Rectal smooth muscle tissue (tissue), 1 donor: ENCODE measurements at regions not wholly inside any gene's neighbourhood (a gene's known extent, or its start where the extent isn't known, plus 50 kb on each side); places are given as distances from the start of the nearest gene placed in this dataset.
"Not testable (repeated sequence)": the region's sequence is repeated elsewhere in the genome, so short reads cannot be mapped to it uniquely, and the experiment has no call there.

ENCODE experiments used
- H3K27ac ChIP-seq: one replicate; pipeline ENCODE4 v1.7.0; 2013; ENCODE audit warnings: low read depth, low read length, inconsistent platforms
- H3K27me3 ChIP-seq: one replicate; pipeline ENCODE4 v1.7.0; 2013; ENCODE audit warnings: low read length; ENCODE audit not compliant: control insufficient read depth, insufficient read depth
- H3K36me3 ChIP-seq: one replicate; pipeline ENCODE4 v1.7.0; 2013; ENCODE audit warnings: low read length; ENCODE audit not compliant: control insufficient read depth, insufficient read depth
- H3K4me1 ChIP-seq: one replicate; pipeline ENCODE4 v1.7.0; 2013; ENCODE audit warnings: low read length; ENCODE audit not compliant: control insufficient read depth, insufficient read depth
- H3K4me3 ChIP-seq: one replicate; pipeline ENCODE4 v1.7.0; 2013; ENCODE audit warnings: low read length
- H3K9ac ChIP-seq: one replicate; pipeline ENCODE4 v1.7.0; 2013; ENCODE audit warnings: low read length

DNA sequence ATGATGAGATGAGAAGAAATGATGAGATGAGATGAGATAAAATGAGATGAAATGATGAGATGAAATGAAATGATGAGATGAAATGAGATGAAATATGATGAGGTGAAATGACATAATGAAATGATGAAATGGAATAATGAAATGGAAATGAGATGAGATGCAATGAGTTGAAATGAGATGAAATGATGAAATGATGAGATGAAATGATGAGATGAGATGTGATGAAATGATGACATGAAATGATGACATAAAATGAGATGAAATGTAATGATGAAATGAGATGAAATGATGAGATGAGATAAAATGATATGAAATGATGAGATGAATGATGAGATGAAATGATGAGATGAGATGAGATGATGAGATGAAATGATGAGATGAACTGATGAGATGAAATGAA lies 340.2 kb upstream of the PLGLB1 start:
- H3K27ac ChIP-seq, H3K27me3 ChIP-seq, H3K4me1 ChIP-seq, H3K36me3 ChIP-seq, H3K4me3 ChIP-seq, H3K9ac ChIP-seq: not testable (repeated sequence)

DNA sequence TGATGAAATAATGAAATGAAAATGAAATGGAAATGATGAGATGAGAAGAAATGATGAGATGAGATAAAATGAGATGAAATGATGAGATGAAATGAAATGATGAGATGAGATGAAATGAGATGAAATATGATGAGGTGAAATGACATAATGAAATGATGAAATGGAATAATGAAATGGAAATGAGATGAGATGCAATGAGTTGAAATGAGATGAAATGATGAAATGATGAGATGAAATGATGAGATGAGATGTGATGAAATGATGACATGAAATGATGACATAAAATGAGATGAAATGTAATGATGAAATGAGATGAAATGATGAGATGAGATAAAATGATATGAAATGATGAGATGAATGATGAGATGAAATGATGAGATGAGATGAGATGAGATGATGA lies 342.7 kb upstream of the PLGLB1 start:
- H3K4me3 ChIP-seq, H3K27ac ChIP-seq, H3K9ac ChIP-seq, H3K27me3 ChIP-seq, H3K36me3 ChIP-seq, H3K4me1 ChIP-seq: not testable (repeated sequence)

DNA sequence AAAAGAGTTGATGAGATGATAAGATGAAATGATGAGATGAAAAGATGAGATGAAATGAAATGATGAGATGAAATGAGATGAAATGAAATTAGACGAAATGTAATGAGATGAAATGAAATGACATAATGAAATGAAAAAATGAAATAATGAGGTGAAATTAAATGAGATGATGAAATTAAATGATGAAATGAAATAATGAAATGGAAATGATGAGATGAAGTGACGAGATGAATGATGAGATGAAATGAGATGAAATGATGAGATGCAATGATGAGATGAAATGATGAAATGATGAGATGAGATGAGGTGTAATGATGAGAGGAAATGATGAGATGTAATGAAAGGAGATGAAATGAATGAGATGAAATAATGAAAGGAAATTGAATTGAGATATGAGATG lies 343.4 kb upstream of the PLGLB1 start:
- H3K36me3 ChIP-seq, H3K27ac ChIP-seq, H3K9ac ChIP-seq, H3K4me3 ChIP-seq, H3K27me3 ChIP-seq, H3K4me1 ChIP-seq: not testable (repeated sequence)

DNA sequence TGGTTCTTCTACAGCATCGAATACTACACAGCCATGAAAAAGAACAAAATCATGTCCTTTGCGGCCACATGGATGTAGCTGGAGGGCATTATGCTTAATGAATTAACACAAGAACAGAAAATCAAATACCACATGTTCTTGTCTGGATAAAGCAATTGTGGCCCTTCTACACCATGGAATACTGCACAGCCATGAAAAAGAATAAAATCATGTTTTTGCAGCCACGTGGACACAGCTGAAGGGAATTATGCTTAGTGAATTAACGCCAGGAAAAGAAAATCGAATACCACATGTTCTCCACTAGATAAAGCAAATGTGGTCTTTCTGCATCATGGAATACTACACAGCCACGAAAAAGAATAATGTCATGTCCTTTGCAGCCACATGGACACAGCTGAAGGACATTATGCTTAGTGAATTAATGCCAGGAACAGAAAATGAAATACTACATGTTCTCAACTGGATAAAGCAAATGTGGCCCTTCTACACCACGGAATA lies 361.8 kb upstream of the PLGLB2 start:
- not testable (repeated sequence) for H3K4me1 ChIP-seq, H3K9ac ChIP-seq, H3K4me3 ChIP-seq, H3K27me3 ChIP-seq, H3K27ac ChIP-seq, H3K36me3 ChIP-seq

DNA sequence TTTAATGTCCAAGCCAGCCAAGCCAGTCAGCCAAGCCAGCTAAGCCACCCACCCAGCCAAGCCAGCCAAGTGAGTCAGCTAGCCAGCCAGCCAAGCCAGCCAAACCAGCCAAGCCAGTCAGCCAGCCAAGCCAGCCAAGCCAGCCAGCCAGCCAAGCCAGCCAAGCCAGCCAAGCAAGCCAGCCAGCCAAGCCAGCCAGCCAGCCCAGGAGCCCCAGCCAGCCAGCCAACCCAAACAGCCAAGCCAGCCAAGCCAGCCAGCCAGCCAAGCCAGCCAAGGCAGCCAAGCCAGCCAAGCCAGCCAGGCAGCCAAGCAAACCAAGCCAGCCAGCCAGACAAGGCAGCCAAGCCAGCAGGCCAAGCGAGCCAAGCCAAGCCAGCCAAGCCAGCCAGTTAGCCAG lies 352.1 kb upstream of the PLGLB2 start:
- H3K4me3 ChIP-seq, H3K36me3 ChIP-seq, H3K27me3 ChIP-seq, H3K9ac ChIP-seq, H3K4me1 ChIP-seq, H3K27ac ChIP-seq: not testable (repeated sequence)

DNA sequence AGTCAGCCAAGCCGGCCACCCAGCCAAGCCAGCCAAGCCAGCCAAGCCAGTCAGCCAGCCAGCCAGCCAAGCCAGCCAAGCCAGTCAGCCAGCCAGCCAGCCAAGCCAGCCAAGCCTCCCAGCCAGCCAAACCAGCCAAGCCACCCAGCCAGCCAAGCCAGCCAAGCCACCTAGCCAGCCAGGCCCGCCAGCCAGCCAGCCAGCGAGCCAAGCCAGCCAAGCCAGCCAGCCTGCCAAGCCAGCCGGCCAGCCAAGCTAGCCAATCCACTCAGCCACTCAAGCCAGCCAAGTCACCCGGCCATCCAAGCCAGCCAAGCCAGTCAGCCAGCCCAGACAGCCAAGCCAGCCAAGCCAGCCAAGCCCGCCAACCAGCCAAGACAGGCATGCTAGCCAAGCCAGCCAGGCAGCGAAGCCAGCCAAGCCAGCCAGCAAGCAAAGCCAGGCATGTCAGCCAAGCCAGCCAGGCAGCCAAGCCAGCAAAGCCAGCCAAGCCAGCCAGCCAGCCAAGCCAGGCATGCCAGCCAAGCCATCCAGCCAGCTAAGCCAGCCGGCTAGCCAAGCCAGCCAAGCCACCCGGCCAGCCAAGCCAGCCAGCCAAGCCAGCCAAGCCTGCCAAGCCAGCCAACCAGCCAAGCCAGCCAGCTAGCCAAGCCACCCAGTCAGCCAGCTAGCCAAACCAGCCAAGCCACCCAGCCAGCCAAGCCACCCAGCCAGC lies 351.2 kb upstream of the PLGLB2 start:
- not testable (repeated sequence) for H3K36me3 ChIP-seq, H3K27ac ChIP-seq, H3K4me3 ChIP-seq, H3K4me1 ChIP-seq, H3K27me3 ChIP-seq, H3K9ac ChIP-seq

DNA sequence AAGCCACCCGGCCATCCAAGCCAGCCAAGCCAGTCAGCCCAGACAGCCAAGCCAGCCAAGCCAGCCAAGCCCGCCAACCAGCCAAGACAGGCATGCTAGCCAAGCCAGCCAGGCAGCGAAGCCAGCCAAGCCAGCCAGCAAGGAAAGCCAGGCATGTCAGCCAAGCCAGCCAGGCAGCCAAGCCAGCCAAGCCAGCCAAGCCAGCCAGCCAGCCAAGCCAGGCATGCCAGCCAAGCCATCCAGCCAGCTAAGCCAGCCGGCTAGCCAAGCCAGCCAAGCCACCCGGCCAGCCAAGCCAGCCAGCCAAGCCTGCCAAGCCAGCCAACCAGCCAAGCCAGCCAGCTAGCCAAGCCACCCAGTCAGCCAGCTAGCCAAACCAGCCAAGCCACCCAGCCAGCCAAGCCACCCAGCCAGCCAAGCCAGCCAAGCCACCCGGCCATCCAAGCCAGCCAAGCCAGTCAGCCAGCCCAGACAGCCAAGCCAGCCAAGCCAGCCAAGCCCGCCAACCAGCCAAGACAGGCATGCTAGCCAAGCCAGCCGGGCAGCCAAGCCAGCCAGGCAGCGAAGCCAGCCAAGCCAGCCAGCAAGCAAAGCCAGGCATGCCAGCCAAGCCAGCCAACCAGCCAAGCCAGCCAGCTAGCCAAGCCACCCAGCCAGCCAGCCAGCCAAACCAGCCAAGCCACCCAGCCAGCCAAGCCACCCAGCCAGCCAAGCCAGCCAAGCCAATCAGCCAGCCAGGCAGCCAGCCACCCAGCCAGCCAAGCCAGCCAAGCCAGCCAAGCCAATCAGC lies 350.4 kb upstream of the PLGLB2 start:
- H3K4me3 ChIP-seq, H3K27ac ChIP-seq, H3K27me3 ChIP-seq, H3K36me3 ChIP-seq, H3K9ac ChIP-seq, H3K4me1 ChIP-seq: not testable (repeated sequence)

DNA sequence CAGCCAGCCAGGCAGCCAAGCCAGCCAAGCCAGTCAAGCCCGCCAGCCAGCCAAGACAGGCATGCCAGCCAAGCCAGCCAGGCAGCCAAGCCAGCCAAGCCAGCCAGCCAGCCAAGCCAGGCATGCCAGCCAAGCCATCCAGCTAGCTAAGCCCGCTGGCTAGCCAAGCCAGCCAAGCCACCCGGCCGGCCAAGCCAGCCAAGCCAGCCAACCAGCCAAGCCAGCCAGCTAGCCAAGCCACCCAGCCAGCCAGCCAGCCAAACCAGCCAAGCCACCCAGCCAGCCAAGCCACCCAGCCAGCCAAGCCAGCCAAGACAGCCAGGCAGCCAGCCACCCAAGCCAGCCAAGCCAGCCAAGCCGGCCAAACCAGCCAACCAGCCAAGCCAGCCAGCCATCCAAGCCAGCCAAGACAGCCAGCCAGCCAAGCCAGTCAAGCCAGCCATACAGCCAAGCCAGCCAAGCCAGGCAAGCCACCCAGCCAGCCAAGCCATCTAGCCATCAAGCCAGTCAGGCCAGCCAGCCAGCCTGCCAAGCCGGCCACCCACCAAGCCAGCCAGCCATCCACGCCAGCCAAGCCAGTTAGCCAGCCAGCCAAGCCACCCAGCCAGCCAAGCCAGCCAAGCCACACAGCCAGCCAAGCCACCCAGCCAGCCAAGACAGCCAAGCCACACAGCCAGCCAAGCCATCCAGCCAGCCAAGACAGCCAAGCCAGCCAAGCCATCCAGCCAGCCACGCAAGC lies 349.2 kb upstream of the PLGLB2 start:
- not testable (repeated sequence) for H3K36me3 ChIP-seq, H3K4me3 ChIP-seq, H3K27me3 ChIP-seq

DNA sequence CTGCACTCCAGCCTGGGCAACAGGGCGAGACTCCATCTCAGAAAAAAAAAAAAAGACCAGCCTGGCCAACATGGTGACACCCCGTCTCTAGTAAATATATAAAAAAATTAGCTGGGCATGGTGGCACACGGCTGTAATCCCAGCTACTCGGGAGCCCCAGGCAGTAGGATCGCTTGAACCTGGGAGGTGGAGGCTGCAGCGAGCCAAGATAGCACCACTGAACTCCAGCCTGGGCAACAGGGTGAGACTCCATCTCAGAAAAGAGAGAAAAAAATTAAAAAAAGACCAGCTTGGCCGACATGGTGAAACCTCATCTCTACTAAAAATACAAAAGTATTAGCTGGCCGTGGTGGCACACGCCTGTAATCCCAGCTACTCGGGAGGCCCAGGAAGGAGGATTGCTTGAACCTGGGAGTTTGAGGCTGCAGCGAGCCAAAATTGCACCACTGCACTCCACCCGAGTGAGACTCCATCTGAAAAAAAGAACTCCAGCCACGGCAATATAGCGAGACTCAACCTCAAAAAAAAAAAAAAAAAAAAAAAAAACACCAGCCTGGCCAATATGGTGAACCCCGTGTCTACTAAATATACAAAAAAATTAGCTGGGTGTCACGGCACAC lies 346.1 kb upstream of the PLGLB2 start:
- no peak overlapping the region for H3K4me3 ChIP-seq
- H3K4me1 ChIP-seq, result no peaks in the 10 kb centered on the region
- H3K27me3 ChIP-seq, result no peaks in the 10 kb centered on the region
- H3K27ac ChIP-seq, result no peak overlapping the region
- no peaks in the 10 kb centered on the region for H3K36me3 ChIP-seq
- no peak overlapping the region for H3K9ac ChIP-seq

More for the DNA sequence above, 349.2 kb upstream of the PLGLB2 start:
- H3K27ac ChIP-seq, H3K4me1 ChIP-seq, H3K9ac ChIP-seq: not testable (repeated sequence)

DNA sequence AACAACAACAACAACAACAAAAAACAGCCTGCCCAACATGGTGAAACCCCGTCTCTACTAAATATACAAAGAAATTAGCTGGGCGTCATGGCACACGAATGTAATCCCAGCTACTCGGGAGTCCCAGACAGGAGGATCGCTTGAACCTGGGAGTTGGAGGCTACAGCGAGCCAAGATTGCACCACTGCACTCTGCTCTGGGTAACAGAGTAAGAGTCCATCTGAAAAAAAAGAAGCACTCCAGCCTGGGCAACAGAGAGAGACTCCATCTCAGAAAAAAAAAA lies 344.1 kb upstream of the PLGLB2 start:
- no peak overlapping the region for H3K9ac ChIP-seq
- no peak overlapping the region for H3K27ac ChIP-seq
- no peak overlapping the region for H3K4me3 ChIP-seq
- no peaks in the 10 kb centered on the region for H3K4me1 ChIP-seq
- H3K36me3 ChIP-seq, result no peaks in the 10 kb centered on the region
- no peaks in the 10 kb centered on the region for H3K27me3 ChIP-seq

DNA sequence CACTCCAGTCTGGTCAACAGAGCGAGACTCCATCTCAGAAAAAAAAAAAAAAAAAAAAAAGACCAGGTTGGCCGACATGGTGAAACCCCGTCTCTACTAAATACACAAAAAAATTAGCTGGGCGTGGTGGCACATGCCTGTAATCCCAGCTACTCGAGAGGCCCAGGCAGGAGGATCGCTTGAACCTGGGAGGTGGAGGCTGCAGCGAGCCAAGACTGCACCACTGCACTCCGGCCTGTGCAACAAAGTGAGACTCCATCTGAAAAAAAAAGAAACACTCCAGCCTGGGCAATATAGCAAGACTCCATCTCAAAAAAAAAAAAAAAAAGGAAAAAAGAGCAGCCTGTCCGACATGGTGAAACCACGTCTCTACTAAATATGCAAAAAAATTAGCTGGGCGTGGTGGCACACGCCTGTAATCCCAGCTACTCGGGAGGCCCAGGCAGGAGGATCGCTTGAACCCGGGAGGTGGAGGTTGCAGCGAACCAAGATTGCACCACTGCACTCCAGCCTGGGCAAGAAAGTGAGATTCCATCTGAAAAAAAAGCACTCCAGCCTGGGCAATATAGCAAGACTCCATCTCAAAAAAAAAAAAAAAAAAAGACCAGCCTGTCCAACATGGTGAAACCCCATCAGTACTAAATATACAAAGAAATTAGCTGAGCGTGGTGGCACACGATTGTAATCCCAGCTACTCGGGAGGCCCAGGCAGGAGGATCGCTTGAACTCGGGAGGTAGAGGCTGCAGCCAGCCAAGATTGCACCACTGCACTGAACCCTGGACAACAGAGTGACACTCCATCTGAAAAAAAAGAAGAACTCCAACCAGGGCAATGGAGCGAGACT lies 343.3 kb upstream of the PLGLB2 start:
- H3K27ac ChIP-seq, H3K4me3 ChIP-seq, H3K4me1 ChIP-seq, H3K36me3 ChIP-seq, H3K9ac ChIP-seq, H3K27me3 ChIP-seq: not testable (repeated sequence)
